HEK293 (cell line): ENCODE measurements at regions not wholly inside any gene's neighbourhood (a gene's known extent, or its start where the extent isn't known, plus 50 kb on each side); places are given as distances from the start of the nearest gene placed in this dataset.
"Not testable (repeated sequence)": the region's sequence is repeated elsewhere in the genome, so short reads cannot be mapped to it uniquely, and the experiment has no call there.

ENCODE experiments used
- CTCF ChIA-PET: fragments of 350-600 bp; formaldehyde crosslinking; extraction: SDS; loops from one replicate; lab custom pipeline; 2021; ENCODE audit warnings: antibody characterized with exemption; lab: Yijun Ruan, JAX
- POLR2A ChIA-PET: fragments of 300-600 bp; formaldehyde crosslinking; extraction: SDS; loops from one replicate; lab custom pipeline; 2020; ENCODE audit warnings: antibody characterized with exemption, inconsistent platforms; lab: Yijun Ruan, JAX
- H3K27ac ChIP-seq: fragments of 200-500 bp; sonication (Bioruptor generic); 2 replicates; pipeline ENCODE4 v1.5.1; 2014; ENCODE audit warnings: low read depth, low read length, control low read depth, inconsistent platforms; ENCODE audit errors: extremely low read depth
- H3K36me3 ChIP-seq, 2 experiments: fragments of 200-500 bp in 1 of 2; sonication (Bioruptor generic) in 1 of 2; 1 replicate in 1 of 2; 2 replicates in 1 of 2; pipeline ENCODE4 v1.5.1; 2014 to 2017; ENCODE audit warnings: inconsistent platforms in 2 of 2, low read length in 2 of 2; ENCODE audit not compliant: control insufficient read depth in 2 of 2, insufficient read depth in 1 of 2
- H3K4me1 ChIP-seq: fragments of 200-500 bp; sonication (Bioruptor generic); 2 replicates; pipeline ENCODE4 v1.5.1; 2014; ENCODE audit warnings: mild to moderate bottlenecking, low read length, inconsistent platforms; ENCODE audit not compliant: control insufficient read depth, insufficient read depth
- H3K4me3 ChIP-seq: 2 replicates; pipeline ENCODE4 v1.5.1; 2011; ENCODE audit warnings: low read depth, mild to moderate bottlenecking, control low read depth, low read length, moderate library complexity
- H3K9me3 ChIP-seq: fragments of 200-500 bp; sonication (Bioruptor generic); 2 replicates; pipeline ENCODE4 v1.5.1; 2014; ENCODE audit warnings: low read depth, low read length, inconsistent platforms; ENCODE audit not compliant: control insufficient read depth, insufficient read depth
- BCL11A ChIP-seq: fragments of 450-650 bp; formaldehyde crosslinking; IDR thresholded peaks from 2 replicates; pipeline ENCODE4 v1.5.1; 2016; ENCODE audit warnings: low read depth, missing biosample characterization, missing genetic modification characterization
- KLF10 ChIP-seq: fragments of 450-650 bp; IDR thresholded peaks from 2 replicates; pipeline ENCODE4 v1.5.1; 2018; ENCODE audit warnings: missing biosample characterization, mild to moderate bottlenecking, missing genetic modification characterization
- ZBTB48 ChIP-seq: fragments of 450-650 bp; formaldehyde crosslinking; IDR thresholded peaks from 2 replicates; pipeline ENCODE4 v1.5.1; 2016; ENCODE audit warnings: missing biosample characterization, missing genetic modification characterization
- ZEB2 ChIP-seq: fragments of 450-650 bp; formaldehyde crosslinking; IDR thresholded peaks from 2 replicates; pipeline ENCODE4 v1.5.1; 2016; ENCODE audit warnings: missing biosample characterization, missing genetic modification characterization
- ZNF514 ChIP-seq: fragments of 450-650 bp; formaldehyde crosslinking; IDR thresholded peaks from 2 replicates; pipeline ENCODE4 v1.5.1; 2016; ENCODE audit warnings: missing biosample characterization, missing genetic modification characterization
- ZNF610 ChIP-seq: fragments of 450-650 bp; formaldehyde crosslinking; IDR thresholded peaks from 2 replicates; pipeline ENCODE4 v1.5.1; 2016; ENCODE audit warnings: missing biosample characterization, missing genetic modification characterization, borderline replicate concordance
- ZNF791 ChIP-seq: fragments of 450-650 bp; formaldehyde crosslinking; IDR thresholded peaks from 2 replicates; pipeline ENCODE4 v1.5.1; 2016; ENCODE audit warnings: missing biosample characterization, missing genetic modification characterization
- ZNF830 ChIP-seq: fragments of 450-650 bp; IDR thresholded peaks from 2 replicates; pipeline ENCODE4 v1.5.0; 2018; ENCODE audit warnings: missing biosample characterization, missing genetic modification characterization, low read depth, mild to moderate bottlenecking, moderate library complexity
- ZSCAN16 ChIP-seq: fragments of 450-650 bp; formaldehyde crosslinking; IDR thresholded peaks from 2 replicates; pipeline ENCODE4 v1.5.1; 2016; ENCODE audit warnings: missing biosample characterization, missing genetic modification characterization
- TF ChIP-seq, protein P1 (sequence below): fragments of 450-650 bp; IDR thresholded peaks from 2 replicates; pipeline ENCODE4 v1.5.1; 2018; ENCODE audit warnings: missing biosample characterization, mild to moderate bottlenecking, missing genetic modification characterization
- TF ChIP-seq, protein P2 (sequence below): fragments of 450-650 bp; formaldehyde crosslinking; IDR thresholded peaks from 2 replicates; pipeline ENCODE4 v1.5.1; 2017; ENCODE audit warnings: missing biosample characterization, missing genetic modification characterization
- TF ChIP-seq, protein P3 (sequence below): fragments of 450-650 bp; formaldehyde crosslinking; IDR thresholded peaks from 2 replicates; pipeline ENCODE4 v1.5.1; 2016; ENCODE audit warnings: missing biosample characterization, missing genetic modification characterization
- TF ChIP-seq, protein P4 (sequence below): fragments of 450-650 bp; formaldehyde crosslinking; IDR thresholded peaks from 2 replicates; pipeline ENCODE4 v1.5.1; 2016; ENCODE audit warnings: missing biosample characterization, missing genetic modification characterization

DNA sequence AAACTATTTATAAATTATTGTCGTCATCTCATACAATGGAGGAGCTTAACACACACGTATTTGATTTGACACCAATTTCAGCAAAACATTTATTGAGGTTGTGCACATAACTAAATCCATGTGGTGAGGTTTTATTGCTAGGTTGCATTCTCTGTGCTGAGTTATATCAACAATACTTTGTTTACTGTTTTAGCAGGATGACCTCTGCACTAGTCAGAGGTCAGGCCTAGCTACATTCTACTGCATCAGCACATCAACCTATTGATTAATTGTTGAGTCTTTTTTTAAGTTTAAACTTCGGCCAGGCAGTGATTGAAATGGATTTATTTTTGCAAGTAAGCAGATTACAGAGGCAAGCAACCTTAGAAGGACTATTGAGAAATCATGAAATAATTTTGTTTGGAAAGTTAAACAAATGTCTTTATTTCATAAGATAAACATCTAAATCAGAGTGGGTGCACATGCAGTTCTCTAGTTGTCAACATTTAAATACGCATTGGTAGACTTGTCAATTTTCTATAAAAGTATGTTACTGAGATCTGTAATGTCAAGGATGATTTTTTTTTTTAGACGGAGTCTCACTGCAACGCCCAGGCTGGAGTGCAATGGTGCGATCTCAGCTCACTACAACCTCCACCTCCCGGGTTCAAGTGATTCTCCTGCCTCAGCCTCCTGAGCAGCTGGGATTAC, 75.2 kb upstream of the CD28 start:
- Histone ChIP-seq H3K4me1 (0 out of 2 replicates have a peak, but pooled peaks cover 5% of the 10 kb centered on the region), H3K4me3 (no peak overlapping the region), H3K36me3 (no peaks in the 10 kb centered on the region), H3K27ac (no peak overlapping the region), H3K9me3 (no peaks in the 10 kb centered on the region)
- CTCF ChIA-PET = interaction anchor here (1.0 to 1.2 kb wide), 2 partner anchors 21 to 184 kb away, joined by 3 to 4 read pairs; no protein-coding TSS in a partner anchor
- TF ChIP-seq ZNF514 (tag by site-specific recombination) (no peak), ZNF610 (tag by site-specific recombination) (no peak), ZNF830 (tag by site-specific recombination) (no peak), BCL11A (no peak), ZSCAN16 (tag by site-specific recombination) (no peak)
- TF ChIP-seq, protein P1, sequence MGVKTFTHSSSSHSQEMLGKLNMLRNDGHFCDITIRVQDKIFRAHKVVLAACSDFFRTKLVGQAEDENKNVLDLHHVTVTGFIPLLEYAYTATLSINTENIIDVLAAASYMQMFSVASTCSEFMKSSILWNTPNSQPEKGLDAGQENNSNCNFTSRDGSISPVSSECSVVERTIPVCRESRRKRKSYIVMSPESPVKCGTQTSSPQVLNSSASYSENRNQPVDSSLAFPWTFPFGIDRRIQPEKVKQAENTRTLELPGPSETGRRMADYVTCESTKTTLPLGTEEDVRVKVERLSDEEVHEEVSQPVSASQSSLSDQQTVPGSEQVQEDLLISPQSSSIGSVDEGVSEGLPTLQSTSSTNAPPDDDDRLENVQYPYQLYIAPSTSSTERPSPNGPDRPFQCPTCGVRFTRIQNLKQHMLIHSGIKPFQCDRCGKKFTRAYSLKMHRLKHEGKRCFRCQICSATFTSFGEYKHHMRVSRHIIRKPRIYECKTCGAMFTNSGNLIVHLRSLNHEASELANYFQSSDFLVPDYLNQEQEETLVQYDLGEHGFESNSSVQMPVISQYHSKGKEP (tag by site-specific recombination) = no peak
- TF ChIP-seq, protein P2, sequence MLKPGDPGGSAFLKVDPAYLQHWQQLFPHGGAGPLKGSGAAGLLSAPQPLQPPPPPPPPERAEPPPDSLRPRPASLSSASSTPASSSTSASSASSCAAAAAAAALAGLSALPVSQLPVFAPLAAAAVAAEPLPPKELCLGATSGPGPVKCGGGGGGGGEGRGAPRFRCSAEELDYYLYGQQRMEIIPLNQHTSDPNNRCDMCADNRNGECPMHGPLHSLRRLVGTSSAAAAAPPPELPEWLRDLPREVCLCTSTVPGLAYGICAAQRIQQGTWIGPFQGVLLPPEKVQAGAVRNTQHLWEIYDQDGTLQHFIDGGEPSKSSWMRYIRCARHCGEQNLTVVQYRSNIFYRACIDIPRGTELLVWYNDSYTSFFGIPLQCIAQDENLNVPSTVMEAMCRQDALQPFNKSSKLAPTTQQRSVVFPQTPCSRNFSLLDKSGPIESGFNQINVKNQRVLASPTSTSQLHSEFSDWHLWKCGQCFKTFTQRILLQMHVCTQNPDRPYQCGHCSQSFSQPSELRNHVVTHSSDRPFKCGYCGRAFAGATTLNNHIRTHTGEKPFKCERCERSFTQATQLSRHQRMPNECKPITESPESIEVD (tag by site-specific recombination) = peak; percentile 22; the same call in 1 of the 2 replicates
- TF ChIP-seq, protein P3, sequence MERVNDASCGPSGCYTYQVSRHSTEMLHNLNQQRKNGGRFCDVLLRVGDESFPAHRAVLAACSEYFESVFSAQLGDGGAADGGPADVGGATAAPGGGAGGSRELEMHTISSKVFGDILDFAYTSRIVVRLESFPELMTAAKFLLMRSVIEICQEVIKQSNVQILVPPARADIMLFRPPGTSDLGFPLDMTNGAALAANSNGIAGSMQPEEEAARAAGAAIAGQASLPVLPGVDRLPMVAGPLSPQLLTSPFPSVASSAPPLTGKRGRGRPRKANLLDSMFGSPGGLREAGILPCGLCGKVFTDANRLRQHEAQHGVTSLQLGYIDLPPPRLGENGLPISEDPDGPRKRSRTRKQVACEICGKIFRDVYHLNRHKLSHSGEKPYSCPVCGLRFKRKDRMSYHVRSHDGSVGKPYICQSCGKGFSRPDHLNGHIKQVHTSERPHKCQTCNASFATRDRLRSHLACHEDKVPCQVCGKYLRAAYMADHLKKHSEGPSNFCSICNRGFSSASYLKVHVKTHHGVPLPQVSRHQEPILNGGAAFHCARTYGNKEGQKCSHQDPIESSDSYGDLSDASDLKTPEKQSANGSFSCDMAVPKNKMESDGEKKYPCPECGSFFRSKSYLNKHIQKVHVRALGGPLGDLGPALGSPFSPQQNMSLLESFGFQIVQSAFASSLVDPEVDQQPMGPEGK = no peak
- POLR2A ChIA-PET = no interaction called here

DNA sequence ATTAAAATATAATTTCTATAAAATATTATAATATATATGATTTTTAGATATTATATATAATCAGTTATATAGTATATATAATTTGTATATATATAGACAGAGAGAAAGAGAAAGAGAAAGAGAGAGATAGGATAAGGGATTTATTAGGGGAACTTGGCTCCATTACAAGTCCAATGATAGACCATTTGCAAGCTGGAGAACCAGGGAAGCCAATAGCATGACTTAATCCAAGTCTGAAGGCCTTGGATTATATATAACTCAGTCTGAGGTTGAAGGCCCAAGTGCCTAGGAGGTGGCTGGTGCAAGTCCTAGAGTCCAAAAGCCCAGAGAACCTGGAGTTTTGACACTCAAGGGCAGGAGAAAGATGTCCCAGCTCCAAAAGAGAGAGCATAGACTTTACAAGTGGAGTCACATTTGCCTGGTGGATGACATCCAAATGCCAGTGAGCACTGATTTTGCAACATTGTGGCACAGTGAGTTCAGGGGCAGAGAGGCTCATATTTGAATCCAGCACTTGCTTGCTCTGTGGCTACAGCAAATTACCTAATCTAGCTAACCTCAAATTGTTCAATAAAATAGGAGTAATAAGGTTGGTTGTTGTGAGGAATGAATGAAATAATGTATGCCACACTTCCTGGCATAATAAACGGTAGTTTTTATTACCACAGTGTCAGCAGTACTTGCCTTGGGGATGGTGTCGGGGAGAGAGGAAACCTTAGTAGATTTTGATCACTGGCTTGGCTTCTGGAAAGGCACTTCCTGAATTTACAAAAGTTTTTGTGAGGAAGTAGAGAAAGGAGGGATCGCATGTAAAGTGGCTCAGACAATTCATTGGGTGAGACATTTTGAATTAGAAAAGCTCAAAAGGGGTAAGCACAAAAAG, 69.6 kb upstream of the CD28 start:
- CTCF ChIA-PET = interaction anchor here (0.6 to 0.8 kb wide), 3 partner anchors 13 to 802 kb away, joined by 3 to 4 read pairs (median 4); no protein-coding TSS in a partner anchor
- no peak overlapping the region for H3K4me3 ChIP-seq
- H3K4me1 ChIP-seq = no peaks in the 10 kb centered on the region
- TF ChIP-seq ZBTB48 (tag by site-specific recombination) (no peak), KLF10 (no peak), ZNF791 (tag by site-specific recombination) (no peak)
- POLR2A ChIA-PET = no interaction called here
- H3K9me3 ChIP-seq = no peaks in the 10 kb centered on the region
- H3K27ac ChIP-seq = no peak overlapping the region
- no peaks in the 10 kb centered on the region for H3K36me3 ChIP-seq

DNA sequence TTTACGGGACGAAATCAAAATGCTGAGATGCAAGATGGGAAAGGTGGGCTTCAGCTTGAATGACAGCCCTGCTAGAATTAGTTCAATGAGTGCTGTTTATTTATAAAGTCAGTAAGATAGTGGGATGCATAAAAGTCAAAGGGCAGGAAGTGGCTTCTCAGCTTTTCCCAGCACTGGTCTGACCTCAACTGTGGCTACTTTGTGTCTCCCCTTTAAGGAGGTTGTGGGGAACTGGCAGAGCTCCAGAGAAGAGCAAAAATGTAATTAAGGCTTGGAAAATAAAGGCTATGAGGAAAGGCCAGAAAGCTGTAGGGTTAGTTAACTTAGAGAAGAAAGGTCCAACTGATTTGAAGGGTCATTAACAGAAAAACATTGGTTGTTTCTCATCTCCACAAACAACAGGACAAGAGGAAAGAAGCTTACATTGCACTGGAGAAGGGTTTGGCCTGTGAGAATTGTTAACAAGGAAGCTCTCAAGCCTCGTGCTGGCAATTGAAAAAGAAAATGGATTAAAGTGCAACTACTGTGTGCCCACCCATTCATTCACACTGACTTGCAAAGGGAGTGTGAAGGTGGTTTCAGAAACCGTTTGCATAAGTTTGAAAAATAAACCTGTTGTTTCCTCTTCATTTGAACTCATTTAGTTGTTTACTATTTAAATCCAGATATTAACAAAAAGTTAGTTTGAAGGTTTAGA, 68.8 kb upstream of the CD28 start:
- no peaks in the 10 kb centered on the region for H3K36me3 ChIP-seq
- H3K4me3 ChIP-seq = no peak overlapping the region
- ChIA-PET POLR2A (no interaction called here), CTCF (interaction anchor here (0.6 to 0.8 kb wide), 2 partner anchors 12 to 139 kb away, joined by 3 to 4 read pairs; no protein-coding TSS in a partner anchor)
- no peaks in the 10 kb centered on the region for H3K9me3 ChIP-seq
- no peaks in the 10 kb centered on the region for H3K4me1 ChIP-seq
- TF ChIP-seq, protein P4, sequence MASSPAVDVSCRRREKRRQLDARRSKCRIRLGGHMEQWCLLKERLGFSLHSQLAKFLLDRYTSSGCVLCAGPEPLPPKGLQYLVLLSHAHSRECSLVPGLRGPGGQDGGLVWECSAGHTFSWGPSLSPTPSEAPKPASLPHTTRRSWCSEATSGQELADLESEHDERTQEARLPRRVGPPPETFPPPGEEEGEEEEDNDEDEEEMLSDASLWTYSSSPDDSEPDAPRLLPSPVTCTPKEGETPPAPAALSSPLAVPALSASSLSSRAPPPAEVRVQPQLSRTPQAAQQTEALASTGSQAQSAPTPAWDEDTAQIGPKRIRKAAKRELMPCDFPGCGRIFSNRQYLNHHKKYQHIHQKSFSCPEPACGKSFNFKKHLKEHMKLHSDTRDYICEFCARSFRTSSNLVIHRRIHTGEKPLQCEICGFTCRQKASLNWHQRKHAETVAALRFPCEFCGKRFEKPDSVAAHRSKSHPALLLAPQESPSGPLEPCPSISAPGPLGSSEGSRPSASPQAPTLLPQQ (tag by site-specific recombination) = 0 out of 2 replicates have a peak, but pooled peaks have one; percentile 23
- TF ChIP-seq ZEB2 = no peak
- no peak overlapping the region for H3K27ac ChIP-seq

DNA sequence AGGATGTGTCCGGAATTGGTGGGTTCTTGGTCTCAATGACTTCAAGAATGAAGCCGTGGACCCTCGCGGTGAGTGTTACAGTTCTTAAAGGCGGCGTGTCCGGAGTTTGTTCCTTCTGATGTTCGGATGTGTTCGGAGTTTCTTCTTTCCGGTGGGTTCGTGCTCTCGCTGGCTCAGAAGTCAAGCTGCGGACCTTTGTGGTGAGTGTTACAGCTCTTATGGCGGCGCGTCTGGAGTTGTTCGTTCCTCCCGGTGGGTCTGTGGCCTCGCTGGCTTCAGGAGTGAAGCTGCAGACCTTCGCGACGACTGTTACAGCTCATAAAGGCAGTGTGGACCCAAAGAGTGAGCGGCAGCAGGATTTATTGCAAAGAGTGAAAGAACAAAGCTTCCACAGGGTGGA, 64.6 kb upstream of the CD28 start:
- POLR2A ChIA-PET, H3K36me3 ChIP-seq, CTCF ChIA-PET, H3K4me3 ChIP-seq, H3K27ac ChIP-seq, H3K4me1 ChIP-seq, H3K9me3 ChIP-seq: not testable (repeated sequence)

DNA sequence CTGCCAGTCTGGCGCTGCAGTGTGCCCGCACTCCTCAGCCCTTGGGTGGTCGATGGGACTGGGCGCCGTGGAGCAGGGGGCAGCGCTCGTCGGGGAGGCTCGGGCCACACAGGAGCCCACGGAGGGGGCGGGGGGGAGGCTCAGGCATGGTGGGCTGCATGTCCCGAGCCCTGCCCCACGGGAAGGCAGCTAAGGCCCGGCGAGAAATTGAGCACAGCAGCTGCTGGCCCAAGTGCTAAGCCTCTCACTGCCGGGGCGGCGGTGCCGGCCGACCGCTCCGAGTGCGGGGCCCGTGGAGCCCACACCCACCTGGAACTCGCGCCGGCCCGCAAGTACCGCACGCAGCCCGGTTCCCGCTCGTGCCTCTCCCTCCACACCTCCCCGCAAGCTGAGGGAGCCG, 63.6 kb upstream of the CD28 start:
- H3K27ac ChIP-seq, POLR2A ChIA-PET, H3K4me3 ChIP-seq, H3K4me1 ChIP-seq, H3K36me3 ChIP-seq, H3K9me3 ChIP-seq: not testable (repeated sequence)
- CTCF ChIA-PET = interaction anchor here (0.6 to 0.8 kb wide), 2 partner anchors 20 to 211 kb away, joined by 3 to 5 read pairs; no protein-coding TSS in a partner anchor
